ENCODE measurements at regions not wholly inside any gene's neighbourhood (a gene's known extent, or its start where the extent isn't known, plus 50 kb on each side); places are given as distances from the start of the nearest gene placed in this dataset.
A peak's percentile ranks its signal among the peaks of the same experiment; 100 is the strongest.

DNA sequence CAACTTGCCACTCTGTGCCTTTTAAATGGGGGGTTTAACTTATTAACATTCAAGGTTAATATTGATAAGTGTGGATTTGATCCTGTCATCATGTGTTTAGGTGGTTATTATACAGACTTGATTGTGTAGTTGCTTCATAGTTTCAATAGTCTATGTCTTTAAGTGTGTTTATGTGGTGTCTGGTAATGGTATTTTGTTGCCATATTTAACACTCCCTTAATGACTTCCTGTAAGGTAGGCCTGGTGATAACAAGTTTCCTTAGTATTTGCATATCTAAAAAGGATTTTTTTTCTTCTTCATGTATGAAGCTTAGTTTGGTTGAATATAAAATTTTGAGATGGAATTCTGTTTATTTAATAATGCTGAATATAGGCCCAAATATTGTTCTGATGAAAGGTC lies 506.0 kb upstream of the ZNF462 start:
- no peak for DNase-seq

- no peak for DNase-seq
Observed at GRCh38 chr9:106358331-106358730, 504.6 kb upstream of the ZNF462 start.

- DNase-seq = no peak
Observed at GRCh38 chr9:106376689-106377088, 486.3 kb upstream of the ZNF462 start.

DNA sequence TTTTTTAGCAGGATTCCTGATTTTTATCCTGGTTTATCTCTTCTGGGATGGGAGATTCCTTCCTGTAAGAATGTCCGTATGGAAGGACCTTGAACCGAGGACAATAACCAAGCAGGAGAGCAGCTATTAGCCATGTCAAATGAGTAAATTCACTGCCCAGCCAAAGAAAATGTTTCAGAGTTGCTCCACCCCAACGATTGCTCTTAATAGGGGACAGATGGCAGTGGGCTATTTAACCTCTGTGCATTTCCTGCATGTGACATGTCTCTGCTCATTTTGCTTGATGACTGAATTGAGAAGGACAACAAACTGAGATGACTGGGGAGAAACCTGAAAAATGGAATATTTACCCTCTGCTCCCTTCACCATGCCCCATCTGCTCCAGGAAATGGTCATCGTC lies 479.9 kb upstream of the ZNF462 start:
- DNase-seq = no peak

GRCh38 chr9:106387965-106388364 lies 475.0 kb upstream of the ZNF462 start:
- DNase-seq = no peak

DNA sequence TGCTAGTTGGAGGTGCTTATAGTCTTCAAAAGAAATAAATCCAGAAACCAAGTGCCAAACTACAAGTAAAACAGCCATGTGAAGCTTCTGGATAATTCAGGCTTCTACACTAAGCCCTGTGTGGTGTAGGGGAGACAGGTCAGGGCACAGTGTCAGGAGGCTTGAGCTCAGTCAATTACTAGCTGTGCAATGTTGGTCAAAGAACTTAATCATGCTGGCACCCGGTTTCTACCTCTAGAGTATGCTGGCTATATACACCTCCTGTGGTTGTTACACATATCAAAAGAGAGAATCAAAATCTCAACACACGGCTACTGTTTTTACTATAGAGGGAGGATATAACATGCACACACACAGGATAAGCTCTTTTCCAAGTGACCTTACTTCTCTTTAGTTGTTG lies 469.7 kb upstream of the ZNF462 start:
- DNase-seq = no peak

- DNase-seq = no peak
Observed at GRCh38 chr9:106400170-106400569, 462.8 kb upstream of the ZNF462 start.

DNA sequence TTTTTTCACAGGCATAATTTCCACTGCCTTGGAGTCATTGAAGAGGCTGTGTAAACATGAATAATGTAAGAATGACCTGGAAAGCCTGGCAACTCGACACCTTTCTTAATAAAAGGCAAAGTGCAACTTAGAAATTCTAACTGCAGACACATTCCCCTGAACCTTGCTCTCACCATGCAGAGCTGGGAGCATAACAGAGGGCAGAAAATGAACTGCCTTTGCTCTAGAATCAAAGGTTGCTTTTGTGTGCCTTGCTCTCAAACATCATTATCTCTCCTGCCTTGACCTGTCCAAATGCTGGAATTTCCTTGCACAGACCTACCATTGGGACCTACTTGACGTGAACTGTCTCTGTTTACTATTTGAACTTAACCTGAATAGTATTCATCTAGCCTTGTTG lies 462.0 kb upstream of the ZNF462 start:
- no peak for DNase-seq

DNA sequence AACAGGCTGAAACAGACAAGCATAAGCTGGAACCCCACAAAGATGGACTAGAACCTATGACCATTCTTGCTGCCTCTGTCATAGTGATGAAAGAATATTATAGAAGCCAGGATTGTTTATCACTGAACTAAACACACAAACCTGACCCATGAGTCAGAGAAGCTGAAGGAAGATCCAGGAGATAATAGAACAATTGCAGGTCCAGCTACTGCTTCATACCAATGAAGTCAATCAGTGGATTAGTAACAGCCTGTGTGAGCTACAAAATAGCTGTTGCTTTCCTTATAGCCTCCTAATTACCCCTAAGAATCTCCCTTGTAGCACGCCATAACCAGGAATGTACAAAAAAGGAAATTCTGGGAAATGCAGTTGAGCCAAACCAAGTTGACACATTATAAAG lies 459.9 kb upstream of the ZNF462 start:
- DNase-seq = no peak

GRCh38 chr9:106404137-106404536 lies 458.8 kb upstream of the ZNF462 start:
- no peak for DNase-seq

DNA sequence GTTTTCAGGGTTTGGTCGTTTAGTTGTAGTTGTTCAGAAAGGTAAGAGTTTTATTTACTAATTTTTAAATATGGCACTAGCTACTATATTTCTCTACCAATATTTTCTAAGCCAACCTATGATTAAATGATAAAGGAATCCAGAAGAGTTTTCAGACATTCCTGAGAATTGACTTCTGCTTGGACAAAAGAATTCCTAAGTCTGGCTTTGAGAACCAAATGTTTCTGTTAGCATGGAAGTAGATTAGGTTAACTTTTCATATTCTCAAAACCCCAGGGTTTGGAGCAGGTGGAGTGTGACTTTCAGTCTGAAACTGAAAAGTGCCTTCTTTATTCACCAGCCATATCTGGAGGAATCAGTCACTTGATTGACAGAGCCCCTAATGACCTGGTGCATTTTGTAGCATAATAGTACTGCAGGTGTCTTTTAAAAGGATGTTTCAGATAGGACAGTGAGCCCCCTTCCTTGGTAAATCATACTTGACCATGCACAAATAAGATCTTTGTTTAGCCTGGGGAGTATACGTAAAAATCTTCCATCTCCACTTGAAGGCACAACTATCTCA lies 457.0 kb upstream of the ZNF462 start:
- DNase-seq = no peak

GRCh38 chr9:106414042-106414441 lies 448.9 kb upstream of the ZNF462 start:
- DNase-seq = no peak

GRCh38 chr9:106417685-106418084 lies 445.3 kb upstream of the ZNF462 start:
- DNase-seq = no peak

DNA sequence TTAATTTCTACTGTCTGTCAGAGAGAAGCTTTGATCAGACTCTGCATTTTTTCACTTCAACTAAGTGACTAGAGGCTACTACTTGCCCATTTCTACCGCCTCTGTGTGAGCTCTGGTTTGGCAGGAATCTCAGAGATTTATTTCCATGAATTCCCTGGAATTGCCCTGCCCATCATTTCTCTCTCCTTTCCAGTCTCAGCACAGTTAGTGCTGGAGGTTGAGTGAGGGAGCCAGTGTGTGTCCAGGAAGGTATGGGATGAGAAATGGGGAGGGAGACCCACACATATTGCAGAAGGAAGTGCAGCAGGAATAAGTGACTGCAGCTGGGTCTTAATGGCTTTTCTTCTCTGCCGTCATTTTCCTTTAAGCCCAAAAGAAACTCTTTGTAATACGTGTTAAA lies 443.1 kb upstream of the ZNF462 start:
- no peak for DNase-seq

GRCh38 chr9:106420511-106420944 lies 442.4 kb upstream of the ZNF462 start:
- DNase-seq = peak in 1 of 2 experiments; percentile 16

GRCh38 chr9:106421772-106422171 lies 441.2 kb upstream of the ZNF462 start:
- no peak for DNase-seq

DNA sequence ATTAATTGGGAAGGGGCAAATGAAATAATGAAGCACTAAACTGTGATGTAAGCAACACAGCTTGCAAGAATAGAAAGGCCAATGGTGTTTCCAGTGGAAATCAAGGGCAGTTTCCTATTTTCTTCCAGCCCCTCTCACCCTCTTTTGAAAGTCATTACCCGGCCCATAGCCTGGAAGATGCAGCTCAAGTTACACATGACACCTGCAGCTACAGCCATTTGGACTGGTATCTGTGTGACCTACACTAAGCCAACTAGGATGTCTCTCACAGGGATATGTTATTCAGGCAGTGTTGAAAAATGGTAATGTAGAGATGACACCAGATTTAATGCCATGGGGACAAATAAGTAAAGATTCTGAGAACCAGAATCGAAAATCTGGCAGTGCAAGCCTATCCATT lies 439.4 kb upstream of the ZNF462 start:
- no peak for DNase-seq

DNA sequence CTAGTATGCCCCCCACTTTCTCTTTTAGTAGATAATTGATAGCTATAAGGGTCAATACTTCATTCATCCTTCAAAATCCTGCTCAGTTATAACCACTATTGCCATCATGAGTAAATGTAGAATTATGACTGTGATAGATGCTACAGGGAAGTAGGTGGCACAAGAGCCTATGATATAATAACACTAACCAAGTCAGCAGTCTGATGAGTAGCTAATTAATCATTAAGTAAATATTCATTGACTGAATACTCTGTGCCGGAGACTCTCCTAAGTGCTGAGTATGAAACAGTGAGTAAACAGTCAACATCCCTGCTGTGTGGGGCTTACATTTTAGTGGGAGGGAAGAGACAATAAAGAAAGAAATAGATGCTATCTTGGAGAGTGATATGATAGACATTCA lies 430.3 kb upstream of the ZNF462 start:
- no peak for DNase-seq

DNA sequence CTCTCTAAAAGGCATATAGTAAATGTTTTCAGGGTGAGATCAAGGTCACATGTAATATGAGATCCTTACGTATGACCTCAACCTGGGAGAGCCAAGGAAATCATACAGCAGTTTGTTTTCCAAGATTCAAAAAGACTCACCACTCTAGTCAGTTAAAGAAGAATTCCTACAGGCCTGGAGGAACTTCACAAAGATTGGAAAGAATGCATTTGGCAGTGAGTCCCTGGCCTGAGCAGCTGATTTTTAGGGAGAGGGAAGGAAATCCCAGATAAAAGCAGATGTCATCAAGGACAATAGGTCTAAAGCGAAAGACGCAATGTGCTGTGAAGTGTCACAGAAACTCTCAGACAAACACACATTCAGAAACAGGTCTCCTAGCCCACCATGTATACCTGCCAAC lies 424.0 kb upstream of the ZNF462 start:
- no peak for DNase-seq

DNA sequence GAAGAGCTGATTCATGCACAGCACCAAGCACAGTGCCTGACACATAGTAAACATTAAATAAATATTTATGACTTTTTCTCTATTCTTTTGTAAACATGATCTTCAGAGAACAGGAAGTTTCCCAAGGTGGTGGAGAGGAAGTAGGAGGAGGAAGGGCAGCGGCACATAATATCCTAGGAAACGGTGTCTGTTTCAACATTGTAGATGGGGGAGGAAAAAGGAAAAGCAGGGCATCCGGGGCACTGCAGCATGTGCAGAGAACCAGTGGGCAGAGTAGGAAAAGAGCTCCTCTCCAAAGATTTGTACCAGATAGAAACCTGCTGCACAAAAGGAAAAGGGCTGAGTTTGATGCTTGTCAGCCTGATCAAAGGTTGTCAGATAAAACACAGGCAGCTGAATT lies 421.7 kb upstream of the ZNF462 start:
- DNase-seq = no peak

- DNase-seq = no peak
Observed at GRCh38 chr9:106443520-106443919, 419.4 kb upstream of the ZNF462 start.

GRCh38 chr9:106445107-106445506 lies 417.9 kb upstream of the ZNF462 start:
- DNase-seq = no peak

- no peak for DNase-seq
Observed at GRCh38 chr9:106449336-106449927, 413.5 kb upstream of the ZNF462 start.

GRCh38 chr9:106450549-106450948 lies 412.4 kb upstream of the ZNF462 start:
- no peak for DNase-seq

GRCh38 chr9:106451223-106451622 lies 411.7 kb upstream of the ZNF462 start:
- no peak for DNase-seq
